Natural killer cell treated with Interleukin-12 subunit alpha and Interleukin-12 subunit beta and Interleukin-15 and Interleukin-18, amount 100 ng/mL, for 72 hours (primary cell): ENCODE measurements at regions not wholly inside any gene's neighbourhood (a gene's known extent, or its start where the extent isn't known, plus 50 kb on each side); places are given as distances from the start of the nearest gene placed in this dataset.

Experiments
- ATAC-seq, 2 donors: fragments of 150-1000 bp; cut with Tn5 transposase in 1 of 2; sonication (Bioruptor Pico), chemical (Tn5 transposase) in 1 of 2; 2 replicates each; pipeline ENCODE4 v1.10.0; 2021
- DNase-seq: peaks from one replicate; pipeline ENCODE4 v3.0.0; 2022; ENCODE audit warnings: low spot score
- H3K27ac Mint-ChIP-seq, 2 donors: 1 replicate in 1 of 2; 2 replicates in 1 of 2; pipeline ENCODE4 v1.8.0; 2022; ENCODE audit warnings: mixed read lengths in 2 of 2, mild to moderate bottlenecking in 1 of 2, moderate library complexity in 1 of 2
- H3K27me3 Mint-ChIP-seq, 2 donors: 1 replicate in 1 of 2; 2 replicates in 1 of 2; pipeline ENCODE4 v1.8.0; 2022; ENCODE audit warnings: mixed read lengths in 2 of 2
- H3K36me3 Mint-ChIP-seq: one replicate; pipeline ENCODE4 v1.8.0; 2022; ENCODE audit warnings: mixed read lengths
- H3K4me1 Mint-ChIP-seq, 2 donors: 1 replicate in 1 of 2; 2 replicates in 1 of 2; pipeline ENCODE4 v1.8.0; 2022; ENCODE audit warnings: low read depth in 2 of 2, mixed read lengths in 2 of 2, mild to moderate bottlenecking in 1 of 2
- H3K4me3 Mint-ChIP-seq: one replicate; pipeline ENCODE4 v1.8.0; 2022; ENCODE audit warnings: mixed read lengths
- H3K9me3 Mint-ChIP-seq: 2 replicates; pipeline ENCODE4 v1.8.0; 2022; ENCODE audit warnings: mixed read lengths

DNA sequence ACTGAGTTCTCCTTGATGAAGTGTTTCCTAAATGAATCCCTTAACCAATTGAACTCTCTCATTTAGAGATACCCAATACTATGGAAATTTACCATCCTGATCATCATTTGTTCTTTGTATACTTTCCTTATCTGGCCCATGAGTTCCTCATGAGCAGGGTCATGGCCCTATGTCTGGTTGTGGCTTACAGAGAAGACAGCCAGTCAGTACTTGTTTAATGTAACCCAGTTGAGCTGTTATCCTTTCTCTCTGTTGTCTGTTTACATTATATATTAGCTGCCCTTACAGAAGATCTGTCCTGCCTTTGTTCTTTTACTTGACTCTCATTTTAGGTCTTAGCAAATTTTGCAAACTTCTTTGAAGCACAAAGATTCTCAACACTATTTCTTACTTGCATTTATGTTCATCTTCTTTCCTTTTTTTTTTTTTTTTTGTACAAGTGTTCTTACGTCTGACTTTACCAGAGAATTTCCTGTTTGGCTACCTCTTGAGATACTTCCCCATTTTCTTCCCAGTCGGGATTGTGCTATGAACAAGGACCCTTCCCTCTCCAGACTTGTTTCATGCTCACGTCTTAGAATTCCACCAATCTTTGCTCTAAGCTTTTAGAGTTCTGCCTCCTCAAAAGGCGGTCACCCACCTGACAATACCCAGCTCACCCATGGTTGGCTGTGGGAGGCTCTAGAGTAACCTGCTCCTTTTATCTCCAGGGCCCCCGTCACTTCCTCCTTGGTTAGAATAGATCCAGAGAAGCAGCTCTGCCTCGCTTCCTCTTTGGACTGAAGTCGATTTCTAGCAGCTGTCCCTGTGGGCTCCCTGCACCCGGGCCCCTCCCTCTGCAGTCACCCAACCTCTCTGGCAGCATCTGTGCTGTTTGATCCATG lies 53.6 kb upstream of the RUNX1 start:
- Mint-ChIP-seq H3K36me3 (no peaks in the 10 kb centered on the region), H3K27ac (no peak overlapping the region), H3K9me3 (no peaks in the 10 kb centered on the region), H3K4me1 (peaks cover 4 to 6% of the 10 kb centered on the region in 2 donors), H3K4me3 (no peak overlapping the region), H3K27me3 (no peaks in the 10 kb centered on the region)
- ATAC-seq, result peak in 1 of 2 donors; percentile 63
- DNase-seq, result no peak

DNA sequence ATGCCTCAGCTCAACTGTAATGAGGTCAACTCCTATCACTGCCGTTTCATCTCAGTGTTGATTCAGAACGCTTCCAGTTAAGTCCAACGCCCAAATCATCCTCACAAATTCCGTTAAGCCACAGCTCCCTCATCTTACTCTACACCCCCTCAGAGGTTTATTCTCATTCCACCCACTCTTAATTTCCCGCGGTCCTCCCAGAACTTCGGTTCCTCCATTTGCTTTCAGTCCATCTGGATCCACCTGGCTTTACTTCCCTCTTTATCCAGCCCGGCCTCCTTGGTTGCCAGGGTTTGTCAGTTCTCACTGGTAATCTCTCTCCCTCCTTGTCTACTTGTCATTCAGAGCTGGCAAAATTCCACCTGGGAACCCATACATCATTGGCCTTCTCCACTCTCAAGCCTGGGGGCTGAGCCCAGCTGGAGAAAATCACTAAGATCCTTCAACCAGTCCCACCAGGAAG lies 51.3 kb upstream of the RUNX1 start:
- Mint-ChIP-seq H3K27ac (no peak overlapping the region), H3K9me3 (no peaks in the 10 kb centered on the region)

DNA sequence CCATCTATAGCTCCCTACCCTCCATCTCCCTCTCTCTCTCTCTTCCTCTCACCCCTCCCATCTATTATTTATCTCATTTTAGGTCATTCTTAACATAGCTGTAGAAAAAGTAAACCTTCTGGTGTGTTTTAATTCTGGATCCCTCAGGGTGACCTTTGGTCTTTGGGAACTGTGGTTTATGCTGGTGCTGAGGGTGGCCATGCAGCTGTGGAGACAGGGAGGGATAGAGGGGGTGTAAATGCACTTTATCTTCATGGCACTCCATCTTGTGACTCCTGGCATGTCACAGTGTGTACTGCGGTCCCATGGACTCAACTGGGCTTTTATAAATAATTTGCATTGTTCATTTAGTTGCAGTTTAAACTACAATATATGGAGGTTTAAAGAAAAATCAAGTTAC lies 50.2 kb upstream of the RUNX1 start:
- Mint-ChIP-seq H3K9me3 (peaks cover 6% of the 10 kb centered on the region), H3K27ac (no peak overlapping the region), H3K36me3 (no peaks in the 10 kb centered on the region), H3K4me3 (no peak overlapping the region), H3K4me1 (peaks cover 15 to 19% of the 10 kb centered on the region in 2 donors), H3K27me3 (no peaks in the 10 kb centered on the region)
- DNase-seq (no peak), ATAC-seq (no peak)

More for the DNA sequence above, 51.3 kb upstream of the RUNX1 start:
- peaks cover 14 to 15% of the 10 kb centered on the region in 2 donors for H3K4me1 Mint-ChIP-seq
- H3K36me3 Mint-ChIP-seq, result no peaks in the 10 kb centered on the region
- ATAC-seq (no peak), DNase-seq (no peak)
- H3K27me3 Mint-ChIP-seq, result no peaks in the 10 kb centered on the region
- H3K4me3 Mint-ChIP-seq, result no peak overlapping the region
